PC-3 (cell line): ENCODE measurements at regions not wholly inside any gene's neighbourhood (a gene's known extent, or its start where the extent isn't known, plus 50 kb on each side); places are given as distances from the start of the nearest gene placed in this dataset.

ENCODE experiments used
- EZH2 ChIP-seq: fragments of 300-600 bp; sonication (generic); IDR thresholded peaks from one replicate; pipeline ENCODE4 v1.6.1; 2017; ENCODE audit warnings: antibody characterized with exemption, mild to moderate bottlenecking, low read length; ENCODE audit not compliant: unreplicated experiment
- EZH2phosphoT487 ChIP-seq: fragments of 300-600 bp; sonication (generic); IDR thresholded peaks from 2 replicates; pipeline ENCODE4 v1.6.1; 2018; ENCODE audit warnings: mild to moderate bottlenecking, antibody characterized with exemption, low read length, borderline replicate concordance
- TF ChIP-seq, protein P1 (sequence below): fragments of 300-600 bp; sonication (generic); conservative IDR thresholded peaks from 2 replicates; pipeline ENCODE4 v1.5.1; 2017; ENCODE audit warnings: antibody characterized with exemption, low read depth, mild to moderate bottlenecking, low read length

DNA sequence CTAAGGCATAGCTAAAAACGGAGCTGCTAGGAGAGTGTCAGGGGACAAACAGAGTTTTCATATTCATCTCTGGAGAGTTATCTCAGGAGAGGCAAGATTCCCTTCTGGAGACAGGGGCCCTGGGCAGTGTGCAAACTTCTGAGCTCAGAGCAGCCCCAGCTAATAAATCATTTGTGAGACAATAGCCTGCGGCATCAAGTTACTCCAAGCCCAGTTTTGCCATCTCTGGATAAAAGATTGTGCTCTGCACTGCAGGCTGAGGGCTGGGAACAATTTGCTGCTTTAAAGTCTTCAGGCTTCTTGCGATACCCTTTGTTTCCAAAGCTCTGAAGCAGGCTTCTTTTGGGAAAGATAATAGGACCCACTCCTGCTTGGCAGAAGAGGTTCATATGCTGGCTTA lies 164.3 kb upstream of the BRINP1 start:
- TF ChIP-seq EZH2 (no peak), EZH2phosphoT487 (no peak)
- TF ChIP-seq, protein P1, sequence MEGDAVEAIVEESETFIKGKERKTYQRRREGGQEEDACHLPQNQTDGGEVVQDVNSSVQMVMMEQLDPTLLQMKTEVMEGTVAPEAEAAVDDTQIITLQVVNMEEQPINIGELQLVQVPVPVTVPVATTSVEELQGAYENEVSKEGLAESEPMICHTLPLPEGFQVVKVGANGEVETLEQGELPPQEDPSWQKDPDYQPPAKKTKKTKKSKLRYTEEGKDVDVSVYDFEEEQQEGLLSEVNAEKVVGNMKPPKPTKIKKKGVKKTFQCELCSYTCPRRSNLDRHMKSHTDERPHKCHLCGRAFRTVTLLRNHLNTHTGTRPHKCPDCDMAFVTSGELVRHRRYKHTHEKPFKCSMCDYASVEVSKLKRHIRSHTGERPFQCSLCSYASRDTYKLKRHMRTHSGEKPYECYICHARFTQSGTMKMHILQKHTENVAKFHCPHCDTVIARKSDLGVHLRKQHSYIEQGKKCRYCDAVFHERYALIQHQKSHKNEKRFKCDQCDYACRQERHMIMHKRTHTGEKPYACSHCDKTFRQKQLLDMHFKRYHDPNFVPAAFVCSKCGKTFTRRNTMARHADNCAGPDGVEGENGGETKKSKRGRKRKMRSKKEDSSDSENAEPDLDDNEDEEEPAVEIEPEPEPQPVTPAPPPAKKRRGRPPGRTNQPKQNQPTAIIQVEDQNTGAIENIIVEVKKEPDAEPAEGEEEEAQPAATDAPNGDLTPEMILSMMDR, result no peak
